Medulla oblongata (tissue), 1 donor: ENCODE measurements at regions not wholly inside any gene's neighbourhood (a gene's known extent, or its start where the extent isn't known, plus 50 kb on each side); places are given as distances from the start of the nearest gene placed in this dataset.
"Not testable (repeated sequence)": the region's sequence is repeated elsewhere in the genome, so short reads cannot be mapped to it uniquely, and the experiment has no call there.

Source experiments
- DNase-seq: peaks from one replicate; pipeline ENCODE4 v3.0.0-alpha.2; 2015; ENCODE audit errors: extremely low spot score

DNA sequence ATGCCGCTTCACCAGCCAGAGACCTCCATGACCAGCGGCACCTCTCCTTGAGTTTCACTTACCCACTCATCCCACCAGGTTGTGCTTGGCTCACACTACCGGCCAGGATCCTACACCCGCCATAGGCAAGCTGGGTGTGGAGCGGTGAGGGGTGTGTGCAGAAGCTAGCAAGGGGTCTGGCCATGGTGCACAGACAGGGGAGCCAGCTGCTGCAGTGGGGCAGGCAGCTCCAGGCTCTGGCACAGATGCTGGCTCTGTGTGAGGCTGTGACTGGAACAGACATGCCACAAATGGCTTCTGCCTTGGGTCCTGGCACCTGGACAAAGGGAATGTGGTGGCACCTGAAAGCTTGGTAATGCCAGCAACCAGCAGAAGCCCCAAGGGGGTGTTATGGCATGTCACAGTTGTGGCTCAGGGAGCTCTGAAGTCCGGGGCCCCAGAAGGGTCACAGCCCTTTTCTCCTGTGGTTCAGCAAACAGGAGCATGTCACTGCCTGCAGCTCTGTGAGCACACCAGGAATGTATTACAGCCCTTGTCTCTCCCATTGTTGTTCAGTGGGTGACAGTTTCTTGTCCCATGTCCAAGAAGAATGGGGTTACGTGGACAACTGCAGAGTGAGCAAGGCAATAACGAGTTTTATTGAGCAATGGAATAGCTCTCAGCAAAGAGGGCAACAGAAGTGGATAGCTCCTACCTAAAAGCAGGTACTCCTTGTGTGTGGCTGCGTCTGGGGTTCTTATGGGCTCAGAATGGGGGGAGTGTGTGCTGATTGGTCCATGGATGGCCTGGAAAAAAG is 2791.0 kb upstream of the PCDH20 start:
- DNase-seq: no peak

- DNase-seq: no peak
Measured at GRCh38 chr13:64202517-64202916, 2786.9 kb upstream of the PCDH20 start.

GRCh38 chr13:64197232-64197631 is 2781.6 kb upstream of the PCDH20 start:
- DNase-seq: no peak

DNA sequence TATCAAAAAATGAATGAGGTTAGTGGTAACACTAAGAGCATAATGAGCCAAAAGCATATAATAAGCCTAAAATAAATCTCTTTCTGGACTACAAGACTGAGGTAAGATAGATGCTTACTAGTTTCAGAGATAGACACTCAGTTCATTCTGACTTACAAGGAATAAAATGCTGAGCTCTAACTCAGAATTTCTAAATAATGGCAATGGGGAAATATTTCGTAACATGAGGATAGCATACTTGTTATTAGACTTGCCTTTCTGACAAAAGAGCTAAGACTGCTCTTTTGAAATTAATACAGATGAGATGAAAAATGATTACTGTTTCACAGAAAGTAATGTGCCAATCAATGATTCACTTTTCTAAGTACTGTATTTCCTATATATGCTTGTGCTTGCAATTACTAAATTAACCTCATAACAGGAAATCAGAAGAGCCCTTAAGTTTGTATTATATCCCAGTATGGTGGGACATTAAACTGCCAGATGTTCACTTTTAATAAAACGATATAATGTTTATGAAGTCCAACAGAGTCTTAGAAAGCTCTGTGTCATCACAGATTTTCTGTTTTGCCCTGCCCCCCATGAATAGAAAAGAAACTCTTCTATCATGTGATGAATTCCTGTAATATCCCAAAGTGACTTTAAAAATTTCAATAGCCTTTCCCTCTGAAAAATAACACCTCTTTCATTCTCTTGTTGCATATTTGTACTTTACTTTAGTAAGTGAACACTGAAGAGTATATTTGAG is 2771.0 kb upstream of the PCDH20 start:
- no peak for DNase-seq

DNA sequence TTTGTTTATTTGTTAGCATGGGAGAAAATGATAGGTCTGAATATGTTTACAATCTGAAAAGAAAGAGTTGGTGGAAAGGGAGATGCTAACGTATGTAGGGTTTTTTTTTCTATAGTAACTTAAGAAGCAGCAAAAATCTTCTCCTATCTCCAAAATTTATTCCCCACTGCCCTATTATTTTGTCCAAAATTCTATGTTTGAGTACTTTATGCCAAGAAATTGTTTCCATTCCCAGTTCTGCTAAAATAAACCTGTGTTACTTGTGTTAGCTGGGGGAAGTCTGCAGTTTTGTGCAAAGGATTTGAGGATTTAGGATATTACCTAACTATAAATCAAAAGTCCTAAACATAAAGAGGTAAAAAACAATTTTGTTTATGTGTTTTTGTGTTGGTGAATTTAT is 2770.4 kb upstream of the PCDH20 start:
- no peak for DNase-seq

GRCh38 chr13:64180756-64181155 is 2765.1 kb upstream of the PCDH20 start:
- DNase-seq: no peak

DNA sequence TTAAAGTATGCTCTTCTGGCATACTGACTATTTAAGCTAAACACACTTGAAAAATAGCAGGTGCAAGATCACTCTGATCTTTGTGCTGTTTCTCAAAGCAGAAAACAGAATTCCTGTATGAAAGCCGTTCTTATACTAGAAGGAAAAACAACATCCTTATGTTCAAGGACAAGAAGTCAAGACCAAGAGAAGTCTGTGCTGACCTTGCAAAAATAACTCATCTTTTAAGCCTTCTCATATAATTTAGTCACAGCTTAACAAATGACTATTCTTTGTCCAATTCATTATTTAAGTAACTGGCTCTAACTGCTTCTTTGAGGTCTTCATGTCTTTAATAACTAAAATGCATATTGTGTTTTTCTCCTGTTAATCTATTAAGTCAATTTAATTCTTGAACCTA is 2750.2 kb upstream of the PCDH20 start:
- no peak for DNase-seq

GRCh38 chr13:64164435-64164834 is 2748.8 kb upstream of the PCDH20 start:
- DNase-seq: no peak

- DNase-seq: no peak
Measured at GRCh38 chr13:64160479-64160878, 2744.8 kb upstream of the PCDH20 start.

GRCh38 chr13:64158908-64159307 is 2743.3 kb upstream of the PCDH20 start:
- DNase-seq: no peak

DNA sequence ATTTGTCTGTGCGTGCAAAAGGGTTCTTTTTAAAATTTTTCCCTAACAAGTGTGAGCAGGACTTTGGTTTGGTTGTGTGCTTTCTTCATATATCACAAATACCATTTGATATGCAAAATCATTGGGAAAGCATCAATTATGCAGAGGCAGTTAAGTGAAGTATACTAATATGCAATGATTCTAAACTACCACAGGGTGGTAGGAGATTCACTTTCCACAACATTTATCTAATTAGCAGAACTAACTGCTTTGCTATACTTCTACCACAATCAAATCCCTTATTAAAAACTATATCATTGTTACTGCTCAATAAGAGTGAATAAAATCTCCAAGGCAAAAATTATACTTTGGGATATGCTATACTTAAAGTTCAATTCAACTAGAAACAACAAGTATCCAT is 2738.9 kb upstream of the PCDH20 start:
- no peak for DNase-seq

DNA sequence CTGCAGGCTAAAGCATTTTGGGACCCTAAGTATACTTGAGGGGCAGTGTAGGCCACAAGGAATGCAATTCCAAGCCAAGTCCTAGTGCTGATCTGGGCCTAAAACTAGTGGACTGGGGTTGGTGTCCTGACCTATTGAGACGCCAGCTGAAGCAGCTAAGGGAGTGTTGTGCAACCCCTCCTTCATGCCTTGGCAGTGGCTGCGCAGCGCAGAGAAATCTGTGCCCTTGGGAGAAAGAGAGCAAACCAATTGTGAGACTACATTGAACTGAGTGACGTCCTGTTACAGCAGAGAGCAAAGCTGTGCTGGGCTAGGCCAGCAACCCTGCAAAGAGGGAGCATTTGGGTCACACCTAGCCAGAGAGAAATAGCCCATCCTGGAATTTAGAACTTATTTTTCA is 2715.0 kb upstream of the PCDH20 start:
- DNase-seq: no peak

DNA sequence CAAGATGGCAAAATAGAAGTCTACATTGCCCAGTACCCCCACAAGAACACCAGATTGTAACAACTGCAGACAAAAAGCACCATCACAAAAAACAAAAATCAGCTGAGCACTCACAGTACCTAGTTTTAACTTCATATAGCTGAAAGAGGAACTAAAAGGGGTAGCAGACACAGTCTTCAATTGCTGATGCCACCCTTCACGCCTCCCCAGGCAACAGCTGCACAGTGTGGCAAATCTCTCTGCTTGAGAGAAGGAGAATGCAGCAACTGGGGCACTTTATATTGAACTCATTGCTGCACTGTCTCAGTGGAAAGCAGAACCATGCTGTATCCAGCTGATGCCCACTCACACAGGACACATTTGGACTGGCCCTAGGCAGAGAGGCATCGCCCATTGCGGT is 2714.5 kb upstream of the PCDH20 start:
- no peak for DNase-seq

- DNase-seq: no peak
Measured at GRCh38 chr13:64127856-64128255, 2712.2 kb upstream of the PCDH20 start.

DNA sequence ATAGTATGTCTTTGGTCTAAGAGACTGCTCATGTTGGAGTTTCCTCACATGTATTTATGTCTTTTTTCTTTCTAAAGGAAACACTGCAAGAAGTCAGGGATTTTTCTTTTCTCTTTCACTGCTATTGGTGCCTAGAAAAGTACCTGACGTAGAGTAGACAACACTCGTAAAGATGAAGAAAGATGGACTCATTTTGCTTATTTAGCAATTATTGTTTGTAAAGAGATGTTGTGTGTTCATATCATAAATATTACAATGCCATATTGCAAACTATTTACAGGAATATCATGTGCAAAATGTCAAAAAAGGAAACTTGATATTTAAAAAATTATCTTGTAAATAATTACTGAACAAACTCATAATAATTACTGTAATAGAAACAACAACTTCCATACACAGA is 2711.5 kb upstream of the PCDH20 start:
- DNase-seq: no peak

- DNase-seq: not testable (repeated sequence)
Measured at GRCh38 chr13:64121023-64121709, 2705.5 kb upstream of the PCDH20 start.

DNA sequence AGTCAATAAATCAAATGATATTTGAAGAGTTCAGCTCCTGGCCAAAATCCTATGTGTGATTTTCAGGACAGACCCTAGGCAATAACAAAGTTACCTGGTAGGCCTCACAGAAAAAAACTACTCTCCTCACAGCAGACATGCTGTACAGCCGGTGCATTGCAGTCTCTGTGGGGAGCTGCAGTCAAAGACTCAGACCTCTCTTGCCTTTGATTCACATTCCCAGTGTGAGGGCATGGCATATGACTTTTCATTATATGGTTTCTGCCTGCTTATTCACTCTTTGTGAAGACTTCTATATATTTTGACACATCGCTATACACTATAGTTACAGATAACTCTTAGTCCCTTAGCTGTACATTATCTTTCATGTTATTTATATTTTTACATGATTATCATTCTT is 2684.3 kb upstream of the PCDH20 start:
- no peak for DNase-seq

DNA sequence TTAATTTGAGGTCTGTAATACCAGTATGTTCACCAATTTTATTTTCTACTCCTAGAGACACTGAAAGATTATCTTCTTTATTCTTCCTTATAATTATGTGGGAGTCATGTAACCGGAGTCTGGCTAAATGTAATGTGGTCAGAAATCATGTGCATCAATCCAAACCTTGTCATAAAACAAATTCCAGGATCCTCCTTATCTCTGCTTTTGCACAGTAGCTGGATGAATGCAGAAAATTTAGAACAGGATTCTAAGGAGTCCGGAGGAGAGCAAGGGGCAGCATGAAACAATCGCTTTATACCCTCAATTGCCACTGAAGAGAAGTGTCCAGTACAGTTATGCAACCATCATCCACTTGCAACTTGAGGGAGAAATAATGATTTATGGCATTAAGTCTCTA is 2674.7 kb upstream of the PCDH20 start:
- no peak for DNase-seq

GRCh38 chr13:64088491-64088890 is 2672.8 kb upstream of the PCDH20 start:
- no peak for DNase-seq

DNA sequence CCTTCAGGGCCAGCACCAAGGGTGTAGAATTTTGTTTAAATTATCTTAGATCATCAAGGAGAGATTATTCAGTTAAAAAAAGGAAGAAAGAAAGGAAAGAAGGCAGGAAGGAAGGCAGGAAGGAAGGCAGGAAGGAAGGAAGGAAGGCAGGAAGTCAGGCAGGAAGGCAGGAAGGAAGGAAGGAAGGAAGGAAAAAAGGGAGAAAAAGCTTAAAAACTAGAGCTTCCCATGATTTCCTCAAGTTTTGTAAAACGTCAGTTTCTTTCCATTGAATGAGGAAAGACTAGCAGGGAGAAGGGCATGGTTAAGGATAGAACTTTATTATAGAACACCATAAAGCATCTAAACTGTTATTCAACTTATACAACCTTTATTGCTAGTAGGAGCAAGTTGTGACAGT is 2672.0 kb upstream of the PCDH20 start:
- DNase-seq: no peak

DNA sequence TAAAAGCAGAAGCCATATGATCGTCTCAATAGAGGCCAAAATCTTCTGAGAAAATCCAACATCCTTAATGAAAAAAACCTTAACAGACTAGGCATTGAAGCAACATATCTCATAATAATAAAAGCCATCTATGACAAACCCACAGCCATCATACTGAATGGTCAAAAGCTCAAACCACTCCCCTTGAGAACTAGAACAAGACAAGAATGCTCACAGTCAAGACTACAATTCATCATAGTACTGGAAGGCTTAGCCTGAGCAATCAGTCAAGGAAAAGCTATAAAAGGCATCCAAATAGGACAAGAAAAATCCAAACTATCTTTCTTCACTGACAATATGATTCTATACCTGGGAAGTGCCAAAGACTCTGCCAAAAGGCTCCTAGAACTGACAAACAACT is 2668.2 kb upstream of the PCDH20 start:
- no peak for DNase-seq

DNA sequence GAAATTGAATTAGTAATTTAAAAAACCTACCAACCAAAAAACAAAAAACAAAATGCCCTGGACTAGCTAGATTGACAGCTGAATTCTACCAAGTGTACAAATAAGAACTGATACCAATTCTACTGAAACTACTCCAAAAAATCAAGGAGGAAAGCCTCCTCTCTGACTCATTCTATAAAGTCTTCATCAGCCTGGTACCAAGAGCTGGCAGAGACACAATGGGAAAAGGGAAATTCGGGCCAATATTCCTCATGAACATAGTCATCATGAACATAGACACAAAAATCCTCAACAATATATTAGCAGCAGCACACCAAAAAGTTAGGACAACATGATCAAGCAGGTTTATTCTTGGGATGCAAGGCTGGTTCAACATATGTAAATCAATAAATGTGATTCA is 2667.7 kb upstream of the PCDH20 start:
- DNase-seq: no peak

GRCh38 chr13:64078480-64078936 is 2662.9 kb upstream of the PCDH20 start:
- DNase-seq: no peak
